ENCODE measurements at regions not wholly inside any gene's neighbourhood (a gene's known extent, or its start where the extent isn't known, plus 50 kb on each side); places are given as distances from the start of the nearest gene placed in this dataset.
A peak's percentile ranks its signal among the peaks of the same experiment; 100 is the strongest.
"Not testable (repeated sequence)": the region's sequence is repeated elsewhere in the genome, so short reads cannot be mapped to it uniquely, and the experiment has no call there.

- DNase-seq (ENCODE audit: low spot score): no peak
These were observed 53.3 kb downstream of the TANC2 start for GRCh38 chr17:63019138-63019873.

DNA sequence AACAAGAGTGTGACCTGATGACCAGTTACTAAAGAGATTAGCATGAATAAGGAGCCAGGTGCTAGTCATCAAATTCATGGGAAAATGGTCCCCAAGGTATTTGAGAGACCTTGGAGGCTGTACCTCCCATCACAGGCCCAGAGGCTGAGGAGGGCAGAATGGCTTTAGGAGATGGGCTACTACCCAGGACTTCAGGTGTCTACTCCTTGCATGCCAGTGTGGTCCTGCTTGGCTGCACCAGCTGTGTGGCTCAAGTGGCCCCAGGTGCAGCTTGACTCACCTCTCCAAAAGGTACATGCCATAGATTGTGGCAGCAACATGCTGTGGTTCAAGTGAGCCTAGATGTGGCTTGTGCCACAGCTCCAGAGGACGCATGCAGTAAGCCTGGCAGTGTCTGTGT lies 56.5 kb downstream of the TANC2 start:
- no peak for DNase-seq (ENCODE audit: low spot score)

DNA sequence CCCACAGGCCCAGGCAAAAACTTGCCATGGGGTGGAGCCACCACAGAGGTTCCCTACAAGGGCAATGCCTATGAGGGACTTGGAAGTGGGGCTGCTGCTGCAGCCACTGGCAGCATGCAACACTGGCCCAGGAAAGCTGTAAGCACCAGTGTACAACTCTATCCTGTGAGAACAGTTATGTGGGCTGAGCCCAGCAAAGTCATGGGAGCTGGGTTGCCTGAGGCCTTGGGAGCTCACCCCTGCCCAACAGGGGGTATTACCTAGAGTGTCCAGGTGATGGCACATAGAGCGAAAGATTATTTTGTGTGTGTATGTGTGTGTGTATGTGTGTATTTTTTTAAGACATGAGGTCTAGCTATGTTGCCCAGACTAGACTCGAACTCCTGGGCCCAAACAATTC lies 57.0 kb downstream of the TANC2 start:
- DNase-seq (ENCODE audit: low spot score): no peak

GRCh38 chr17:63024201-63024600 lies 58.2 kb downstream of the TANC2 start:
- DNase-seq (ENCODE audit: low spot score): no peak

GRCh38 chr17:63024716-63025115 lies 58.7 kb downstream of the TANC2 start:
- no peak for DNase-seq (ENCODE audit: low spot score)

DNA sequence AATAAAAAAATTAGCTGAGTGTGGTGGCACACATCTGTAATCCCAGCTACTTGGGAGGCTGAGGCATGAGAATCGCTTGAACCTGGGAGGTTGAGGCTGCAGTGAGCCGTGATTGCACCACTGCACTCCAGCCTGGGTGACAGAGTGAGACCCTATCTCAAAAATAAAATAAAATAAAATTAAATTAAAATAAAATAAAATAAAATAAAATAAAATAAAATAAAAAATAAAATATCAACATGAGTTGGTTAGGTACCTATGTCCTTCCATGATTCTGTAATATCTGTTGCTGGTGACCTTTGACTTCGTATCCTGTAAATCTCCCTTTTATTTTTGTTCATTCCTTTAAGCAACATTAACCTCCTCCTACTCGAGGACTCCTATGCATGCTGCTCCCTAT lies 59.6 kb downstream of the TANC2 start:
- not testable (repeated sequence) for DNase-seq (ENCODE audit: low spot score)

- no peak for DNase-seq (ENCODE audit: low spot score)
These were observed 63.5 kb downstream of the TANC2 start for GRCh38 chr17:63029541-63029940.

DNA sequence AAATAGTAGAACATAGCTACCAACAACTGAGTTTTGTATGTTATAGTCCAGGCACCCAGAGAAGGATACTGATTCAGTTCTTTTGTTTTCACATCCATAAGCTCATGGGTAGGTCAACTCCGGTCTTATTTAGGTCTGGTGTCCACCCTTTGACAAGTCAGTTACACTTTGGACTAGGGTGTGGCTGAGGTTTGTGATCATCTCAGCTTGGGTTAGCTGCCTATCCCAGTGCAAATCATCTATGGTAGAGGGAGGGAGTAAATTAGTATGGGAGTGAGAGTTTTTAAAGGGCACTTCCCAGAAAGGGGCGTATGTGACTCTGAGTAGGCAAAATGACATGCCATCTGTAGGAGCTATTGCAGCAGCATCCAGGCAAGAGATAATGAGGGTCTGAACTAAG lies 66.1 kb downstream of the TANC2 start:
- no peak for DNase-seq (ENCODE audit: low spot score)

DNA sequence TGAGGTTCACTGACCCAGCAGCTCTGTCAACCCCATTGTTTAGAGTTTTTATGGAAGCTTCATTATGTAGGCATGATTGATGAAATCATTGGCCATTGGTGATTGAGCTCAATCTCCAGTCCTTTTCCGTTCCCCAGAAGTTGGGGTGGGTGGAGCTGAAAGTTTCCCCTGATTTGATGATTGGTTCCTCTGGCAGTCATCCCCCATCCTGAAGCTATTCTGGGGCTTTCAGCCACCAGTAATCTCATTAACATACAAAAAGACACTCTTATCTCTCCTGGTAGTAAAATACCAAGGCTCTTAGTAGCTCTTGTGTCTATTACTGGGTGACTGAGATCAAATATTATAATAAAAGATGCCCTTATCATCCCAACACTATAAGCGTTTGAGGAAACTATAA lies 67.1 kb downstream of the TANC2 start:
- DNase-seq (ENCODE audit: low spot score): no peak

DNA sequence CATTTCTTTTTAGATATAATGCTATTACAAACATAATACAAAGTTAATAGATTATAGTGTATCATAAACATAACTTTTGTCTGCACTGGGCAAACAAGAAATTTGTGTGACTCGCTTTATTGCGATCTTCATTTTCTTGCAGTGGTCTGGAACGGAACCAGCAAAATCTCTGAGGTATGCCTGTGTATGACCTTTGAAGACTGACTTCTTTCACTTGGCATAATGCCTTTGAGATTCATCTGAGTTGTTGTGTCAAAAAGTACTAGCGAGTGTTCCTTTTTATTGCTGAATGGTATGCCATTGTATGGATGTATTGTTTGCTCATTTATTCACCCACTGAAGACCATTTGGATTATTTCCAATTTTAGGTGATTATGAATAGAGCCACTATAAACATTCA lies 69.2 kb downstream of the TANC2 start:
- DNase-seq (ENCODE audit: low spot score): no peak

- DNase-seq (ENCODE audit: low spot score): no peak
These were observed 69.7 kb downstream of the TANC2 start for GRCh38 chr17:63035695-63036094.

DNA sequence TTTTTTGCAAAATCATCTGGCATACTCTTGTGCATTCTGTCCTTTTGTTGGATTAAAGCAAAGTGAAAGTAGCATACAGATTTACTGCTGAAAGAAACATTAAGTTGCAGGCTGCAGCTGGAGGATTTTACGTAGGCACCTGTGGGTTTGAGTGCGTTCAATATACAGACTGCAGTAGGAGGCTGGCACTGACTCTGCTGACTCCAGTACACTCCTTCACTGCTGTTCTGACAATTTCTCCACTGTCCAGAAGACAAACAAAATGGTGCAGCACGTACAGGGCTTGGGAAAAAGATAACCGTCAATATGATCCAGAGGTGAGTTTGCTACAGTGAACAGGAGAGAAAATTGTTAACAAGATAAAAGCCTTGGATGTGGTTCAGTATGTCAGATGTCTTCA lies 73.3 kb downstream of the TANC2 start:
- no peak for DNase-seq (ENCODE audit: low spot score)

DNA sequence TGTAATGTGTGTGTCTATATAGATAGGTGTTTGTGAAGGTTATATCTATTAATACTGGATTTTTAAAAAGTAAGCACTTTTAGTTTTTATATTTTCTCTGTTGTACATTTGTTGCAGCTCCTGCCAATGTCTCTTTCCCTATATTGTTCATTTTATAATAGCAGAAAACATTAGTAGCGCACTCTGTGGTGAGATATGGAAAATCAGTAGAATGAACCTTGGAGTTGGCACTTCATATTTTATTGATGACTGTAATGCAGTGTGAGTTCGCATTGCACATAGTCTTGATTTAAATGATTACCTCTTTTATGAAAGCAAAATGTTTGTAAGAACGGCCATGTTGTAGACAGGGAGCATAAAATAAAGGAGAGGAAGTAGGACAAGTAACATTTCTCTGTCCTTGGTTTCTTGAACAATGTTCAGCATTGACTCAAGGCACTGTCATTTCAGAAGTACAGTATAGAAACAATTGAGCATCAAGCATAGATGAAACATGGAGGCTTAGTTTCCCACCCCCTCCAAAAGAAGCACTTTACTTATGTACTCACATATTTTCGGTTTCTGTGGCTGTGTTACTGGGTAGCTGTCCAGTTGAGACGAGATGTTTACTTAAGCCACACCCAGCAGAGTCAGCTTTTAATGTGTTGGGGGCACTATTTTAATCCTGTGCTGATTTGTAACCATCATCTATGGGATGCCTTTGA lies 74.0 kb downstream of the TANC2 start:
- no peak for DNase-seq (ENCODE audit: low spot score)

DNA sequence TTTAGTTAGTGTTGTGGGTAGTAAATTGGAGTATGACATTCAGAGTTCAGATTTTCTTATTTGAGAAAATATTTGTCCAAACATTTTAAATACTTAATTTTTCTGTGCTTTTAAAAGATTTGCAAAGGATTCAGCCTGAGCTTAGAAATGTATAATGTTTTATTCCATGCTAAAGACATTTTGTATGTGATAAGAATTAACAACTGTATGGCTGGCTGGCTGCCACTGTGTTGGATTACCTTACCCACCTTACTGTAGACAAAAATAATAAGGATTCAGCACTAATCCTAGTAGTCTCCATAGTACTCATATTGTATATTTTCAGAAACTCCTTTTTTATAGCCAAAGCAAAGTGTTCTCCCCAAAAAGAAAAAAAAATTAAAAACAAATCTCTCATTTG lies 74.8 kb downstream of the TANC2 start:
- DNase-seq (ENCODE audit: low spot score): no peak

DNA sequence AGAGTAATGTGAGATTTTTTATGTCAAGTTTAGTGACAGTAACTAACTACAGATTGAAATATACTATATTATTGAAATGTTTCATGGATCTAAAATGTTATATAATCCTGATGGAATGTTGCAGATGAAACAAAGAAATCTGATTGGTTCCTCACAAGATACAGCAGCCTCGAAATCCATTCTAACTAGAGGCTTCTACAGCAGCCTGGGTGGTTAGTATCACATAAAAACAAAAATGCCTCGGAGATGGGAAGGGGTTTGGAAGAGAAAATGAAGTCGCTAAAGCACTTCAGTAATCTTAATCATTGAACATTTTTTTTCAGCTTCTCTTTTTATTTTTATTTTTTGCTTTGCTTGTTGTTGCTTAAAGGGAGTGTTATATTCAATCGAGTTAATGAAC lies 75.2 kb downstream of the TANC2 start:
- DNase-seq (ENCODE audit: low spot score): no peak

GRCh38 chr17:63041722-63042121 lies 75.7 kb downstream of the TANC2 start:
- no peak for DNase-seq (ENCODE audit: low spot score)

- no peak for DNase-seq (ENCODE audit: low spot score)
These were observed 76.3 kb downstream of the TANC2 start for GRCh38 chr17:63042256-63042812.

DNA sequence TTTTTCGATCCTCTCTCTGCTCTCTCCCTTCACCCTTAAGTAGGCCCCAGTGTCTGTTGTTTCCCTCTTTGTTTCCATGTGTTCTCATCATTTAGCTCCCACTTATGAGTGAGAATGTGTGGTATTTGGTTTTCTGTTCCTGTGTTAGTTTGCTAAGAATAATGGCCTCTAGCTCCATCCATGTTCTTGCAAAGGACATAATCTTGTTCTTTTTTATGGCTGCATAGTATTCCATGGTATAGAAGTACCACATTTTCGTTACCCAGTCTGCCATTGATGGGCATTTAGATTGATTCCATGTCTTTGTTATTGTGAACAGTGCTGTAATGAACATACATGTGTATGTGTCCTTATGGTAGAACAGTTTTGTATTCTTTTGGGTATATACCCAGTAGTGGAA lies 91.5 kb downstream of the TANC2 start:
- DNase-seq (ENCODE audit: low spot score): not testable (repeated sequence)

- DNase-seq (ENCODE audit: low spot score): peak; percentile 32
These were observed 100.3 kb downstream of the TANC2 start for GRCh38 chr17:63066158-63066813.

DNA sequence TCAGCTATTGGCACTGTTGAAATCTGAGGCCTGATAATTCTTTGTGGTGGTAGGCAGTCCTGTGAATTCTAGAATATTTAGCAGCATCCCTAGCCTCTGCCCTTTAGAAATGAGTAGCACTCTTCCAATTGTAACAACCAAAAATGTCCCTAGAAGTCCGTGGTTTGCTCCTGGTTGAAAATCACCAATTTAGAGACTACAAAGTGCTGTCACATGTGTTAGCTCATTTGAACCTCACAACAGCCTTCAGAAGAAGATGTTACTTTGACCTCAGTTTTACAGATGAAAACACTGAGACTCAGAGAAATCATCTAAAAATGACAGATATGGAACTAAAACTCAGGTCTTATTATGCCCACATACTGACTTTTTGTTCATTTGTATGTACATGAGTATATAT lies 103.2 kb downstream of the TANC2 start:
- DNase-seq (ENCODE audit: low spot score): no peak

DNA sequence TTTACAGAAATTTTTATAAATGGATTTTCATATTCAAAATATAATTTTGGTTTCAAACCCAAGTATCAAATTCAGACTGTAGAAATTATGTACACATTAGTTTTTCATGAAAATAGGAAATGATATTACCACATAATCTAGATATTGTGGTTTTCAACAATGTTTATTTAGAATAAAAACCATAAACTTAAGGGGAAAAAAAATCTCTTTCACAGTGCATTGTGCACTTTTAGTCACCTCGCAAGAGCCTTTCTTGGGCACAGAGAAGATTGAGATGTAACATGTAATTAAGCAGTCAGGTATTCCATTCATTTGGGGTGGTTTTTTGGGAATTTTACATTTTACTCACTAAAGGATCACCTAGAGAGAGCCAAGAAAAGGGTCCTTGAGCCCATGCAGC lies 104.0 kb downstream of the TANC2 start:
- DNase-seq (ENCODE audit: low spot score): no peak

DNA sequence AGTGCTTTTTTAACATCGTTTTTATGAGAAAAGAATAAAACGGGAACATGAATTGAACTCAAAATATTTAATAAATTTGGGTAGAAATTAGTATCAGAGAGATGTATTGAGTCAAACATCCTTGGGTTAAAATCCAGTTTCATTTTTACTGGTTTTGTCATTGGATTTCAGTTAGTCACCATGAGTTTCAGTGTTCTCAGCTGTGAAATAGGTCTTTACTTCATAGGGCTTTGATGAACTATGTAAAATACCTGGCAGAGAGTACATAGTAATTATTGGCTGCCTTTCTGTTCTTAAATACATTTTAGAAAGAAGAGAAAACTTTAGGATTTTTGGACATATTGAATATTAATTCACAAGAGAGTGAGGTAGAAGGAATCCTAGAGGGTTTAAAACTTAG lies 105.8 kb downstream of the TANC2 start:
- DNase-seq (ENCODE audit: low spot score): no peak

GRCh38 chr17:63075969-63076368 lies 109.9 kb downstream of the TANC2 start:
- DNase-seq (ENCODE audit: low spot score): no peak

All from D341Med (cell line).